AG10803 (cell line): ENCODE measurements at regions not wholly inside any gene's neighbourhood (a gene's known extent, or its start where the extent isn't known, plus 50 kb on each side); places are given as distances from the start of the nearest gene placed in this dataset.

Experiments
- DNase-seq: peaks from one replicate; pipeline ENCODE4 v3.0.0; 2010; ENCODE audit warnings: low read depth
- H3K4me3 ChIP-seq: 2 replicates; pipeline ENCODE4 v1.5.1; 2011; ENCODE audit warnings: mild to moderate bottlenecking, low read length, control low read depth
- CTCF ChIP-seq: conservative IDR thresholded peaks from 2 replicates; pipeline ENCODE4 v1.5.1; 2011; ENCODE audit warnings: mild to moderate bottlenecking, low read length, control low read depth, inconsistent platforms

GRCh38 chr5:147956064-147956841 is 49.9 kb upstream of the C5orf46 start:
- no peak for TF ChIP-seq CTCF
- no peak for DNase-seq
- H3K4me3 ChIP-seq = no peak overlapping the region
